DOHH2 (cell line): ENCODE measurements at regions not wholly inside any gene's neighbourhood (a gene's known extent, or its start where the extent isn't known, plus 50 kb on each side); places are given as distances from the start of the nearest gene placed in this dataset.

Experiments
- H3F3A ChIP-seq: fragments of 200-600 bp; sonication (generic), shearing (Covaris generic); 2 replicates; pipeline ENCODE4 v1.6.0; 2016; ENCODE audit warnings: antibody characterized with exemption, mild to moderate bottlenecking; ENCODE audit not compliant: control insufficient read depth, insufficient read depth
- H3K27ac ChIP-seq: fragments of 200-600 bp; sonication (generic); 2 replicates; pipeline ENCODE4 v1.5.1; 2014; ENCODE audit warnings: low read depth, mild to moderate bottlenecking, low read length, moderate library complexity
- H3K27me3 ChIP-seq: fragments of 200-600 bp; sonication (generic); 2 replicates; pipeline ENCODE4 v1.6.1; 2014; ENCODE audit warnings: mild to moderate bottlenecking, low read length, mixed read lengths; ENCODE audit not compliant: control insufficient read depth
- H3K36me3 ChIP-seq: fragments of 200-600 bp; sonication (generic); 2 replicates; pipeline ENCODE4 v1.6.1; 2014; ENCODE audit warnings: mild to moderate bottlenecking, low read length, moderate library complexity, mixed read lengths; ENCODE audit not compliant: control insufficient read depth
- H3K4me1 ChIP-seq: fragments of 200-600 bp; sonication (generic); 2 replicates; pipeline ENCODE4 v1.6.1; 2014; ENCODE audit warnings: mild to moderate bottlenecking, low read length, mixed read lengths; ENCODE audit not compliant: control insufficient read depth
- H3K4me2 ChIP-seq: fragments of 200-600 bp; sonication (generic); 2 replicates; pipeline ENCODE4 v1.6.0; 2014; ENCODE audit warnings: mild to moderate bottlenecking, low read length, moderate library complexity
- H3K4me3 ChIP-seq: fragments of 200-600 bp; sonication (generic); 2 replicates; pipeline ENCODE4 v1.5.1; 2014; ENCODE audit warnings: mild to moderate bottlenecking, low read length, mixed read lengths
- H3K79me2 ChIP-seq: fragments of 200-600 bp; sonication (generic); 2 replicates; pipeline ENCODE4 v1.6.1; 2014; ENCODE audit warnings: mild to moderate bottlenecking, low read length, mixed read lengths; ENCODE audit not compliant: control insufficient read depth
- H3K9me2 ChIP-seq: fragments of 200-600 bp; sonication (generic); replicated peaks from 2 replicates; pipeline ENCODE4 v1.6.1; 2014; ENCODE audit warnings: mild to moderate bottlenecking, low read length, mixed read lengths; ENCODE audit not compliant: control insufficient read depth
- H3K9me3 ChIP-seq: fragments of 200-600 bp; sonication (generic); 2 replicates; pipeline ENCODE4 v1.6.1; 2014; ENCODE audit warnings: antibody characterized with exemption, low read length, mixed read lengths; ENCODE audit not compliant: control insufficient read depth, insufficient read depth
- H4K20me1 ChIP-seq: fragments of 200-600 bp; sonication (generic); 2 replicates; pipeline ENCODE4 v1.6.0; 2014; ENCODE audit warnings: low read depth, mild to moderate bottlenecking, antibody characterized with exemption, low read length, moderate library complexity; ENCODE audit not compliant: control insufficient read depth, insufficient read depth
- CTCF ChIP-seq: fragments of 200-600 bp; sonication (generic); IDR thresholded peaks from one replicate; pipeline ENCODE4 v1.5.1; 2014; ENCODE audit warnings: antibody characterized with exemption, mild to moderate bottlenecking, low read depth, low read length; ENCODE audit not compliant: poor library complexity, severe bottlenecking
- EZH2phosphoT487 ChIP-seq: fragments of 200-600 bp; sonication (generic); IDR thresholded peaks from 2 replicates; pipeline ENCODE4 v1.6.1; 2017; ENCODE audit warnings: borderline replicate concordance, mild to moderate bottlenecking, antibody characterized with exemption, low read length, moderate library complexity, mixed read lengths

GRCh38 chr12:108462686-108463085, 52.4 kb upstream of the FICD start:
- Histone ChIP-seq H3K9me3 (no peaks in the 10 kb centered on the region), H3K36me3 (no peaks in the 10 kb centered on the region), H4K20me1 (no peaks in the 10 kb centered on the region), H3K4me1 (no peaks in the 10 kb centered on the region), H3K27me3 (no peaks in the 10 kb centered on the region), H3F3A (no peaks in the 10 kb centered on the region), H3K9me2 (no peaks in the 10 kb centered on the region), H3K4me3 (no peak overlapping the region), H3K79me2 (no peaks in the 10 kb centered on the region), H3K27ac (no peak overlapping the region), H3K4me2 (no peak overlapping the region)
- TF ChIP-seq EZH2phosphoT487 (no peak), CTCF (no peak)

GRCh38 chr12:108461058-108461660, 53.9 kb upstream of the FICD start:
- Histone ChIP-seq H3K27me3 (no peaks in the 10 kb centered on the region), H3K4me3 (no peak overlapping the region), H3F3A (no peaks in the 10 kb centered on the region), H3K79me2 (no peaks in the 10 kb centered on the region), H3K4me1 (no peaks in the 10 kb centered on the region), H4K20me1 (no peaks in the 10 kb centered on the region), H3K36me3 (no peaks in the 10 kb centered on the region), H3K9me2 (no peaks in the 10 kb centered on the region), H3K9me3 (no peaks in the 10 kb centered on the region), H3K27ac (no peak overlapping the region), H3K4me2 (no peak overlapping the region)
- TF ChIP-seq EZH2phosphoT487 (no peak), CTCF (no peak)

GRCh38 chr12:108459149-108459548, 55.9 kb upstream of the FICD start:
- Histone ChIP-seq H3K9me2 (no peaks in the 10 kb centered on the region), H3K79me2 (no peaks in the 10 kb centered on the region), H3K27me3 (0 out of 2 replicates have a peak, but pooled peaks cover 4% of the 10 kb centered on the region), H3K27ac (no peak overlapping the region), H3F3A (no peaks in the 10 kb centered on the region), H4K20me1 (no peaks in the 10 kb centered on the region), H3K36me3 (no peaks in the 10 kb centered on the region), H3K9me3 (no peaks in the 10 kb centered on the region), H3K4me3 (no peak overlapping the region), H3K4me2 (no peak overlapping the region), H3K4me1 (no peaks in the 10 kb centered on the region)
- no peak for TF ChIP-seq EZH2phosphoT487
- no peak for TF ChIP-seq CTCF
